Endothelial cell of umbilical vein (primary cell): ENCODE measurements at regions not wholly inside any gene's neighbourhood (a gene's known extent, or its start where the extent isn't known, plus 50 kb on each side); places are given as distances from the start of the nearest gene placed in this dataset.

Experiments
- BruUV-seq: library from RNA; stranded (reverse); fragments of 400-500 nt; replicated peaks from 2 replicates; lab custom pipeline; 2021; lab: Mats Ljungman, UMichigan
- CTCF ChIA-PET: fragments of 300-600, 350-600 bp; sonication (Branson Sonifier 250); formaldehyde crosslinking; loops from one replicate; lab custom pipeline; 2021; ENCODE audit warnings: antibody characterized with exemption, inconsistent platforms; lab: Charles Lee
- POLR2A ChIA-PET: fragments of 300-600, 350-600 bp; sonication (Branson Sonifier 250); formaldehyde crosslinking; loops from one replicate; lab custom pipeline; 2021; ENCODE audit warnings: antibody characterized with exemption, inconsistent platforms; lab: Charles Lee
- DNase-seq: peaks from one replicate; pipeline ENCODE4 v3.0.0-alpha.2; 2011; ENCODE audit warnings: low read depth, low spot score
- FAIRE-seq: peaks from 2 replicates; lab custom pipeline; 2011; peaks lifted over from hg19 to GRCh38; lab: Jason Lieb, UNC
- H2AFZ ChIP-seq: 2 replicates; pipeline ENCODE4 v1.6.0; 2012; ENCODE audit warnings: low read depth, low read length, control low read depth, inconsistent platforms
- H3K27ac ChIP-seq: 2 replicates; pipeline ENCODE4 v1.5.1; 2011; ENCODE audit warnings: low read depth, mild to moderate bottlenecking, control low read depth, low read length, moderate library complexity; ENCODE audit not compliant: insufficient read depth
- H3K27me3 ChIP-seq, 2 experiments: 2 replicates each; pipeline versions ENCODE4 v1.6.0 to v1.6.1; 2011; ENCODE audit warnings: low read length in 2 of 2, mixed read lengths in 1 of 2; ENCODE audit not compliant: control insufficient read depth in 2 of 2, insufficient read depth in 2 of 2
- H3K36me3 ChIP-seq, 2 experiments: 2 replicates in 1 of 2; 3 replicates in 1 of 2; pipeline ENCODE4 v1.5.1; 2011; ENCODE audit warnings: low read length in 2 of 2, mild to moderate bottlenecking in 1 of 2, moderate library complexity in 1 of 2; ENCODE audit not compliant: control insufficient read depth in 2 of 2, insufficient read depth in 2 of 2; ENCODE audit errors: extremely low read depth in 1 of 2
- H3K4me1 ChIP-seq: 3 replicates; pipeline ENCODE4 v1.5.1; 2011; ENCODE audit warnings: mild to moderate bottlenecking, low read length; ENCODE audit not compliant: control insufficient read depth, insufficient read depth; ENCODE audit errors: extremely low read depth
- H3K4me2 ChIP-seq: 2 replicates; pipeline ENCODE4 v1.6.1; 2011; ENCODE audit warnings: low read length, control low read depth, mixed read lengths; ENCODE audit not compliant: insufficient read depth
- H3K4me3 ChIP-seq, 3 experiments: fragments of 200-600 bp in 1 of 3; sonication (generic), shearing (Covaris generic) in 1 of 3; replicated peaks in 1 of 3; 2 replicates each; pipeline ENCODE4 v1.5.1; 2011 to 2016; ENCODE audit warnings: control low read depth in 3 of 3, low read length in 3 of 3, mild to moderate bottlenecking in 2 of 3, inconsistent platforms in 1 of 3, low read depth in 1 of 3, moderate library complexity in 1 of 3; ENCODE audit not compliant: insufficient read depth in 1 of 3
- H3K79me2 ChIP-seq: 2 replicates; pipeline ENCODE4 v1.6.0; 2012; ENCODE audit warnings: low read length, inconsistent platforms; ENCODE audit not compliant: control insufficient read depth, insufficient read depth
- H3K9ac ChIP-seq: replicated peaks from 2 replicates; pipeline ENCODE3; 2011; ENCODE audit warnings: low read length, control low read depth; ENCODE audit not compliant: insufficient read depth; ENCODE audit errors: extremely low read depth
- H3K9me1 ChIP-seq: replicated peaks from 3 replicates; pipeline ENCODE4 v1.6.0; 2011; ENCODE audit warnings: mild to moderate bottlenecking, low read length; ENCODE audit not compliant: control insufficient read depth, insufficient read depth; ENCODE audit errors: extremely low read depth
- H3K9me3 ChIP-seq: replicated peaks from 2 replicates; pipeline ENCODE4 v1.5.1; 2012; ENCODE audit warnings: low read length, inconsistent platforms; ENCODE audit not compliant: control insufficient read depth, insufficient read depth
- H4K20me1 ChIP-seq: replicated peaks from 2 replicates; pipeline ENCODE3; 2011; ENCODE audit warnings: mild to moderate bottlenecking, low read length; ENCODE audit not compliant: control insufficient read depth, insufficient read depth; ENCODE audit errors: extremely low read depth
- EZH2 ChIP-seq: IDR thresholded peaks from 2 replicates; pipeline ENCODE4 v1.6.1; 2012; ENCODE audit warnings: borderline replicate concordance, low read depth, mild to moderate bottlenecking, moderate library complexity, low read length, inconsistent platforms; ENCODE audit not compliant: severe bottlenecking
- FOS ChIP-seq: IDR thresholded peaks from 2 replicates; pipeline ENCODE4 v1.6.1; 2011; ENCODE audit warnings: mild to moderate bottlenecking, low read length, moderate library complexity, borderline replicate concordance; ENCODE audit not compliant: insufficient read depth
- GATA2 ChIP-seq: IDR thresholded peaks from 2 replicates; pipeline ENCODE4 v1.7.0; 2011; ENCODE audit warnings: low read depth, mild to moderate bottlenecking, moderate library complexity, mixed read lengths, low read length; ENCODE audit not compliant: insufficient read length, insufficient read depth
- JUN ChIP-seq: IDR thresholded peaks from 2 replicates; pipeline ENCODE4 v1.6.1; 2011; ENCODE audit warnings: borderline replicate concordance, low read depth; ENCODE audit not compliant: insufficient read length, insufficient read depth
- MAX ChIP-seq: IDR thresholded peaks from 2 replicates; pipeline ENCODE4 v1.6.1; 2011; ENCODE audit not compliant: insufficient read depth, insufficient read length
- MYC ChIP-seq: IDR thresholded peaks from one replicate; pipeline ENCODE4 v1.6.1; 2011; ENCODE audit warnings: mild to moderate bottlenecking, low read depth, low read length
- POLR2A ChIP-seq: IDR thresholded peaks from 2 replicates; pipeline ENCODE4 v1.6.1; 2012; ENCODE audit warnings: low read depth, mild to moderate bottlenecking, control low read depth, low read length
- POLR2AphosphoS5 ChIP-seq: IDR thresholded peaks from 2 replicates; pipeline ENCODE4 v1.6.1; 2012; ENCODE audit warnings: low read depth, mild to moderate bottlenecking, control low read depth, low read length, moderate library complexity; ENCODE audit not compliant: insufficient read depth
- dilution Hi-C: fragments of 300-500 bp; cut with MboI; formaldehyde crosslinking; loops from one replicate; pipeline ENCODE4 v1.15.0; 2019; ENCODE audit warnings: low sequenced_read_pairs; ENCODE audit not compliant: extremely low pct_ligation_motif_present
- intact Hi-C: fragments of 100-400 bp; cut with micrococcal nuclease; formaldehyde crosslinking; loops from one replicate; pipeline ENCODE4 v1.10.0; 2022
- TF ChIP-seq, protein P1 (sequence below), 2 donors: IDR thresholded peaks; 1 replicate in 1 of 2; 2 replicates in 1 of 2; pipeline ENCODE4 v1.5.1; 2011; ENCODE audit warnings: low read length in 2 of 2, mild to moderate bottlenecking in 2 of 2, moderate library complexity in 2 of 2, control low read depth in 1 of 2, inconsistent platforms in 1 of 2, low read depth in 1 of 2; ENCODE audit not compliant: insufficient read depth in 1 of 2; ENCODE audit errors: extremely low read depth in 1 of 2

- Histone ChIP-seq H3K9ac (peak overlapping the region; percentile 54), H3K79me2 (no peaks in the 10 kb centered on the region), H3K4me1 (peaks cover 13% of the 10 kb centered on the region), H3K4me2 (peak overlapping the region; percentile 74), H3K36me3 (no peaks in the 10 kb centered on the region), H2AFZ (peak overlapping the region; percentile 84), H3K27me3 (peaks cover 0 to 2% of the 10 kb centered on the region in 2 experiments), H4K20me1 (no peaks in the 10 kb centered on the region), H3K9me3 (no peaks in the 10 kb centered on the region), H3K9me1 (no peaks in the 10 kb centered on the region), H3K27ac (peak overlapping the region; percentile 4), H3K4me3 (peak overlapping the region; percentile 35 to 54 (median 47))
- CTCF ChIA-PET, result interaction anchor here (0.9 to 2.1 kb wide), 5 partner anchors 12 to 107 kb away, joined by 3 to 14 read pairs (median 3); partner anchors contain the start of gene ZNF503
- POLR2A ChIA-PET, result no interaction called here
- dilution Hi-C loops, result no loop called here
- intact Hi-C loops, result loop anchor here (2.0 kb wide), 1 partner anchor 106 kb away; the partner anchor contains the start of gene ZNF503
- BruUV-seq, result TSS peak; percentile 16
- DNase-seq (peak; percentile 75), FAIRE-seq (peak; percentile 86)
- TF ChIP-seq POLR2AphosphoS5 (peak; percentile 32), GATA2 (no peak)
- TF ChIP-seq, protein P1, sequence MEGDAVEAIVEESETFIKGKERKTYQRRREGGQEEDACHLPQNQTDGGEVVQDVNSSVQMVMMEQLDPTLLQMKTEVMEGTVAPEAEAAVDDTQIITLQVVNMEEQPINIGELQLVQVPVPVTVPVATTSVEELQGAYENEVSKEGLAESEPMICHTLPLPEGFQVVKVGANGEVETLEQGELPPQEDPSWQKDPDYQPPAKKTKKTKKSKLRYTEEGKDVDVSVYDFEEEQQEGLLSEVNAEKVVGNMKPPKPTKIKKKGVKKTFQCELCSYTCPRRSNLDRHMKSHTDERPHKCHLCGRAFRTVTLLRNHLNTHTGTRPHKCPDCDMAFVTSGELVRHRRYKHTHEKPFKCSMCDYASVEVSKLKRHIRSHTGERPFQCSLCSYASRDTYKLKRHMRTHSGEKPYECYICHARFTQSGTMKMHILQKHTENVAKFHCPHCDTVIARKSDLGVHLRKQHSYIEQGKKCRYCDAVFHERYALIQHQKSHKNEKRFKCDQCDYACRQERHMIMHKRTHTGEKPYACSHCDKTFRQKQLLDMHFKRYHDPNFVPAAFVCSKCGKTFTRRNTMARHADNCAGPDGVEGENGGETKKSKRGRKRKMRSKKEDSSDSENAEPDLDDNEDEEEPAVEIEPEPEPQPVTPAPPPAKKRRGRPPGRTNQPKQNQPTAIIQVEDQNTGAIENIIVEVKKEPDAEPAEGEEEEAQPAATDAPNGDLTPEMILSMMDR (IDR thresholded peaks at IDR 0.05; ENCODE audit: extremely low read depth in 1 of 2, insufficient read depth in 1 of 2, low read depth in 1 of 2, low read length in 2 of 2), result peak; percentile 11 to 20
Observed at GRCh38 chr10:75294866-75295701, 59.3 kb upstream of the COMTD1 start.

DNA sequence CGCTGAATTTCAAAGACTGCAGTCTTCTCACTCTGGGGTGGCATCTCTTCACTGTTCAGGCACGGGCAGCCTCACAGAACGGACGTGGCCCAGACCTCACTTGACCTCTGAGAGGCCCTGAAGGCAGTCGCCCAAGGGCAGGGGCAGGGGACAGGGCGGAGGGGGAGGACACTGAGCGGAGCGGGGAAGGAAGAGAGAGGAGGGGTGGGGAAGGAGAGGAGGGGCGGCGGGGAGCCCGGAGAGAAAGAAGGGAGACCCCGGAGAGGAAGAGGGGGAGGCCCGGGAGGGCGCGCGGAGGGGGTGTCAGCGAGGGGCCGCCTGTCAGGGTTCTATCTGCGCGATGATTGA is 58.7 kb upstream of the COMTD1 start:
- POLR2A ChIA-PET, result no interaction called here
- H3K27ac ChIP-seq, result no peak overlapping the region

More for the DNA sequence above, 58.7 kb upstream of the COMTD1 start:
- DNase-seq (peak; percentile 11), FAIRE-seq (no peak)
- H3K9me1 ChIP-seq, result no peaks in the 10 kb centered on the region
- H3K27me3 ChIP-seq, result peaks cover 0 to 2% of the 10 kb centered on the region in 2 experiments
- CTCF ChIA-PET, result interaction anchor here (1.0 to 2.1 kb wide), 2 partner anchors 13 to 101 kb away, joined by 3 to 14 read pairs; no protein-coding TSS in a partner anchor
- peak overlapping the region; percentile 84 for H2AFZ ChIP-seq
- no peaks in the 10 kb centered on the region for H3K36me3 ChIP-seq
- intact Hi-C loops (loop anchor here (2.0 kb wide), 1 partner anchor 106 kb away; the partner anchor contains the start of gene ZNF503), dilution Hi-C loops (no loop called here)
- peaks cover 13% of the 10 kb centered on the region for H3K4me1 ChIP-seq
- BruUV-seq, result no TSS peak
- no peaks in the 10 kb centered on the region for H3K9me3 ChIP-seq
- TF ChIP-seq FOS (no peak), GATA2 (no peak), EZH2 (no peak), JUN (no peak), MYC (no peak), MAX (no peak), POLR2AphosphoS5 (no peak), POLR2A (no peak)
- TF ChIP-seq, protein P1 (IDR thresholded peaks at IDR 0.05; ENCODE audit: extremely low read depth in 1 of 2, insufficient read depth in 1 of 2, low read depth in 1 of 2, low read length in 2 of 2), result no peak
- H4K20me1 ChIP-seq, result no peaks in the 10 kb centered on the region
- H3K4me2 ChIP-seq, result peak overlapping the region; percentile 74
- H3K9ac ChIP-seq, result peak overlapping the region; percentile 54
- peak overlapping the region in 2 of 3 experiments; percentile 47 to 54 for H3K4me3 ChIP-seq
- no peaks in the 10 kb centered on the region for H3K79me2 ChIP-seq
